Femur (tissue), 1 donor: ENCODE measurements at regions not wholly inside any gene's neighbourhood (a gene's known extent, or its start where the extent isn't known, plus 50 kb on each side); places are given as distances from the start of the nearest gene placed in this dataset.

Experiments used
- DNase-seq: peaks from one replicate; pipeline ENCODE4 v3.0.0-alpha.2; 2017

GRCh38 chr1:192038567-192038966 lies 119.7 kb upstream of the RGS18 start:
- DNase-seq = no peak

DNA sequence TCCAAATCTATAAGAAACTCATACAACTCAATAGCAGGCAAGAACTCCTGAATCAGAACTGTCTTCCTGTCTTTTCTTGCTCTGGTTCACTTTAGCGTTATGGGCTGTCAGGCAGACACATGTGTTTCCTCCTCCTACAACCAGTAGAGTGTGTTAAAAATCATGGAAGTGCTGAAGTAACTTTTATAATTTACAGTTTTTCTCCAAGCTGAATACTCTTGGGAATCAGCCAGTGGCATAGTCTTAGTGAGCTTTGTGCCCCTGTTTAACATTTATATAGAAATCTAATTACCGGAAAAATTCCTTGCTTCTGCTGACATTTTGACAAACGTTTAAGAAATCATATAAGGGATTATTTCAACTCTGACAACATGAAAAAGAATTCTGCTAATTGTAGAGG lies 113.1 kb upstream of the RGS18 start:
- no peak for DNase-seq

DNA sequence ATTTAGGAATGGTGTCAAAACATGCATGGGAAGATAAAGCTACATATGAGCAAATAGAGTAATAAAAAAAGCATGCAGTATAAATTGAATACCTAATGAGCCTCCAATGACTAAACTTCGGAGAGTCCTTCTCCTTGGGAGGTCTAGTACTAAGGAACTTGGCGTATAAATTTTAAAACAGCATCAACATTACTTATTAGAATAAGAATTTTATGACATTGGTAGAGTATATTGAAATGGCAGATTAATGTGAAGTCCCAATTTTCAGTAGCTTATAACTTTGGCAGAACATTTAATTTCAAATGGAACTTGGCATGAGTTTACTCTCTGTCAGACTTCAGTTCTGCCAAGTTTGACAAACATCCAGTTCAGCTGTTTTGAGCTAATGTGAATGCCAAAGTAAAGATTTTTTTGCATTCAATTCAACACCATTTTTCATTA lies 104.7 kb upstream of the RGS18 start:
- no peak for DNase-seq

- DNase-seq = no peak
Measured at GRCh38 chr1:192057766-192058165, 100.5 kb upstream of the RGS18 start.

GRCh38 chr1:192059407-192059806 lies 98.9 kb upstream of the RGS18 start:
- no peak for DNase-seq

DNA sequence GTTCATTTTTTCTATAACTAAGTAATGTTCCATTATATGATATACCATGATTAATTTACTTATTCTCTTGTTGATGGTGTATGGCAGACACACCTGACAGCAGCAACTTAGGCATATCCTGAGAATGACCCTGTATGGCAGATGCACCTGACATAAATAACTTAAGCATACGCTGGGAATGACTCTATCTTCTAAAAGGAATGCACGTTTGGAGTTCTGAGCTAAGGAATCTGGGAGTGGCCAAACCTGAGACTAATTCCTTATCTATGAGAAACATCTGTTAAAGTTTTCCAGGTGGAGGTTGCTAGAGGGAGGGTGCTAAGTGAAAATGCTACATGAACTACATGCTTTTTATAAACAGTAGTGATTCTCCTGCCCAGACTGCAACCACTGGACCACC lies 96.7 kb upstream of the RGS18 start:
- DNase-seq = no peak

DNA sequence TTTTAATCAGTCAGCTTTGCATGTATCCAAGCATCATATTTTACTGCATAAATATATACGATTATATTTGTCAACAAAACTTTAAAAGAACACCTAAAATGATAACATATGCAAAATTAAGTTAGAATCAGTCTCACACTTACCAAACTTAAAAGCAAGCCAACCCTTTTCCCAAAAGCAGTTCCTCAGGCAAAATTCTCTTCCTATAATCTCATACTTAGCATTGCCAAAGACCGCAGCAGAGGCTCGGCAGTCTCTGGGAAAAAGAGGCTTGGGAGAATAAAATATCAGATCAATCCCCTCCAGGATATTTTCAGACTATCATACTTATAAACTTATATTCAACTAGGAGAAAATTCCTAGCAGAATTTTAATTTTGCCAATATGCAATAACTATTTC lies 93.2 kb upstream of the RGS18 start:
- no peak for DNase-seq

DNA sequence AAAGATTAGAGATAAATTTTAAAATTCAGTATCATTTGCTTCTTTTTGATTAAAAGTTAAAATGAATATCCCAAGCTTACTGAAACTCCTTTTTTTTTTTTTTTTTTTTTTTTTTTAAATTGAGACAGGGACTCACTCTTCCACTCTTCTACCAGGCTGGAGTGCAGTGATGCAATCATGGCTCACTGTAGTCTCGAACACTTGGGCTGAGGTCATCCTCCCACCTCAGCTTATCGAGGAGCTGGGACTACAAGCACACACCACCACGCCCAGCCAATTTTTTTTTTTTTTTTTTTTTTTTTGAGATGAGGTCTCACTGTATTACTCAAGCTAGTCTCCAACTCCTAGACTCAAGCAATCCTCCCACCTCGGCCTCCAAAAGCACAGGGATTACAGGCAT lies 92.1 kb upstream of the RGS18 start:
- DNase-seq = no peak

DNA sequence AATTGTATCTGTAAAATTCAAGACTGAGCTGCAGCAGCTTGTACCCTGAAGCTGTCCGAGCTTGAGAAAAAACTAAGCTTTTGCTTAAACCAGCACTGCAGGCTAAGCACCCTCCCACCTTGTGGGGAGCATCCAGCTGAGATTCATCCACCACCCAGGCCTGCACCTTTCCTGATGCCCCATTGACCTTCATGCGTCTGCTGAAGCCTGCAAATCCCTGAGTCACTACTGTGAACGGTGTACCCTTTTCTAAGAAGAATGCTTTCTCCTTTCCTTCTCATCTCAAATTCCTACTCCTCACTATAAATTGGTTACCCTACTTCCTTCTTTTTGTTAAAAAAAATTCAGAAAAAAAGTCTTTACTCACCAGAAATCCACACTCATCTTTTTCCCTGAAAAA lies 90.9 kb upstream of the RGS18 start:
- DNase-seq = no peak

- DNase-seq = no peak
Measured at GRCh38 chr1:192070213-192070612, 88.0 kb upstream of the RGS18 start.

DNA sequence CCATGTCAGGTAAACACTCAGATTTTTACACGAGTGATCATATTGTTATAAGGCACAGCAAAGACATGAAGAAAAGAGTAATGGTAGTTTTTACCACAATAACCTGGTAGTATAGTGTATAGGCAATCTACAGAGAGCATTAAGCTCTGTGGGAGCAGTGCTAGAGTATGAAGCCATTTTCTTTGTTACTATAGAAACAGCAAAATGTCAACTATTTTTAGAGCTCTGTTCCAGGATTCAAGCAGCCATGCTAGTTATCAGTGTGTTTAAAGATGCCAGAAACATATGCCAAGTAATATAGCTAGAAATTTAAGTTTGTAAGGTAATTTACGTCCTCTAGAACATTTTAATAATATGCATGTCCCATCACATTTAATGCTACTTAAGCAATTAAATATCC lies 77.6 kb upstream of the RGS18 start:
- DNase-seq = no peak

DNA sequence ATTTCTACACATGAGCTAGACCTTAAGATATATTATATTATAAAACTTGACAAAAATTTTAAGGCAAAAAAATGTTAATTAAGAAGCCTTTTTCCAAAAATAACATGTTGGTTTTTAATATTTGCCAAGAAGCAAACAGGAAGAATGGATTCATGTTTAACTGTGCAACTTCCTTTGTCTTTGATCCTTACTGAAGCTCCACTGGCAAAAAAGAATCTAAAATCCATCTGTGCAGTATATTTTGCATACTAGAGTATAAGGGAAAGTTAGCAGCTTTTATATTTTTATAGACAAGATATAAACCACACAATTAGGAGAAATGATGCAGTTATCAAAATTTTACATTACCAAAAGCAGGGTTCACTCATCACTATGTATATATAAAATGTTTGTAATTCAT lies 76.9 kb upstream of the RGS18 start:
- no peak for DNase-seq

GRCh38 chr1:192086644-192087043 lies 71.6 kb upstream of the RGS18 start:
- DNase-seq = no peak

GRCh38 chr1:192087334-192087733 lies 70.9 kb upstream of the RGS18 start:
- DNase-seq = no peak

- DNase-seq = no peak
Measured at GRCh38 chr1:192088496-192088895, 69.8 kb upstream of the RGS18 start.

- no peak for DNase-seq
Measured at GRCh38 chr1:192098001-192098400, 60.3 kb upstream of the RGS18 start.

DNA sequence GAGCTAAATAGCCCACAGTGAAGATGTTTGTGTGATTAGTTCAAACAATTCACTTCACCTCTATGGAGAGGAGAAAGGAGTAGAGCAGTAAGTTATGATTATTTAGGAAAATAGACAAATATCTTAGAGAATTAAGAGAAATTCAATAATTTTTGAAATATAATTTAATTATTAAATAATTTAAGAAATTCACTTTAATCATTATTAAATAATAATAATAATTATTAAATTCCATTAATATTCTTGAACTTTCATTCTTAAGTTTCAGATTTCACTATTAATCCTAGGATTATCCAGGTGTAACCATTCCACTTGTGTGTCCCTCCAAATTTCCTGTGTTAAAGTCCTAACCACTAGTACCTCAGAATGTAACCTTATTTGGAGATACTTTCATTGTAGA lies 58.9 kb upstream of the RGS18 start:
- no peak for DNase-seq

- DNase-seq = no peak
Measured at GRCh38 chr1:192100686-192101468, 57.4 kb upstream of the RGS18 start.

GRCh38 chr1:192104128-192104527 lies 54.1 kb upstream of the RGS18 start:
- DNase-seq = no peak

GRCh38 chr1:192104852-192105251 lies 53.4 kb upstream of the RGS18 start:
- DNase-seq = no peak

- no peak for DNase-seq
Measured at GRCh38 chr1:192108161-192108560, 50.1 kb upstream of the RGS18 start.
